Nephron progenitor cell (in vitro differentiated cells): ENCODE measurements at regions not wholly inside any gene's neighbourhood (a gene's known extent, or its start where the extent isn't known, plus 50 kb on each side); places are given as distances from the start of the nearest gene placed in this dataset.

Source experiments
- DNase-seq: peaks from one replicate; pipeline ENCODE4 v3.0.0; 2021
- H3K27ac Mint-ChIP-seq: 2 replicates; pipeline ENCODE4 v1.8.0; 2021; ENCODE audit warnings: mild to moderate bottlenecking, moderate library complexity, mixed read lengths
- H3K27me3 Mint-ChIP-seq: 2 replicates; pipeline ENCODE4 v1.8.0; 2021; ENCODE audit warnings: mild to moderate bottlenecking, low read depth, mixed read lengths; ENCODE audit not compliant: poor library complexity
- H3K36me3 Mint-ChIP-seq: 2 replicates; pipeline ENCODE4 v1.8.0; 2021; ENCODE audit warnings: low read depth, mixed read lengths
- H3K4me1 Mint-ChIP-seq: 2 replicates; pipeline ENCODE4 v1.8.0; 2021; ENCODE audit warnings: mixed read lengths
- H3K4me3 Mint-ChIP-seq: 2 replicates; pipeline ENCODE4 v1.8.0; 2021; ENCODE audit warnings: mild to moderate bottlenecking, moderate library complexity, mixed read lengths
- H3K9me3 Mint-ChIP-seq: 2 replicates; pipeline ENCODE4 v1.8.0; 2021; ENCODE audit warnings: mild to moderate bottlenecking, moderate library complexity, mixed read lengths
- TF ChIP-seq, protein P1 (sequence below): fragments of 200-600 bp; sonication (generic); IDR thresholded peaks from 2 replicates; pipeline ENCODE4 v1.5.0; 2021; ENCODE audit warnings: antibody characterized with exemption

GRCh38 chr16:6165330-6165979 is 1067.9 kb upstream of the EEF2KMT start:
- TF ChIP-seq, protein P1, sequence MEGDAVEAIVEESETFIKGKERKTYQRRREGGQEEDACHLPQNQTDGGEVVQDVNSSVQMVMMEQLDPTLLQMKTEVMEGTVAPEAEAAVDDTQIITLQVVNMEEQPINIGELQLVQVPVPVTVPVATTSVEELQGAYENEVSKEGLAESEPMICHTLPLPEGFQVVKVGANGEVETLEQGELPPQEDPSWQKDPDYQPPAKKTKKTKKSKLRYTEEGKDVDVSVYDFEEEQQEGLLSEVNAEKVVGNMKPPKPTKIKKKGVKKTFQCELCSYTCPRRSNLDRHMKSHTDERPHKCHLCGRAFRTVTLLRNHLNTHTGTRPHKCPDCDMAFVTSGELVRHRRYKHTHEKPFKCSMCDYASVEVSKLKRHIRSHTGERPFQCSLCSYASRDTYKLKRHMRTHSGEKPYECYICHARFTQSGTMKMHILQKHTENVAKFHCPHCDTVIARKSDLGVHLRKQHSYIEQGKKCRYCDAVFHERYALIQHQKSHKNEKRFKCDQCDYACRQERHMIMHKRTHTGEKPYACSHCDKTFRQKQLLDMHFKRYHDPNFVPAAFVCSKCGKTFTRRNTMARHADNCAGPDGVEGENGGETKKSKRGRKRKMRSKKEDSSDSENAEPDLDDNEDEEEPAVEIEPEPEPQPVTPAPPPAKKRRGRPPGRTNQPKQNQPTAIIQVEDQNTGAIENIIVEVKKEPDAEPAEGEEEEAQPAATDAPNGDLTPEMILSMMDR: peak; percentile 28
- DNase-seq: no peak
- no peak overlapping the region for H3K27ac Mint-ChIP-seq
- H3K36me3 Mint-ChIP-seq: no peaks in the 10 kb centered on the region
- H3K27me3 Mint-ChIP-seq: peaks cover 3% of the 10 kb centered on the region
- peaks cover 4% of the 10 kb centered on the region for H3K9me3 Mint-ChIP-seq
- H3K4me3 Mint-ChIP-seq: peak overlapping the region; percentile 0
- peaks cover 65% of the 10 kb centered on the region for H3K4me1 Mint-ChIP-seq

GRCh38 chr16:6160871-6161270 is 1063.3 kb upstream of the EEF2KMT start:
- Mint-ChIP-seq H3K27me3 (peaks cover 9% of the 10 kb centered on the region), H3K4me3 (no peak overlapping the region), H3K4me1 (peaks cover 46% of the 10 kb centered on the region), H3K27ac (peak overlapping the region; percentile 68), H3K9me3 (no peaks in the 10 kb centered on the region), H3K36me3 (no peaks in the 10 kb centered on the region)
- no peak for DNase-seq
- TF ChIP-seq, protein P1: no peak

DNA sequence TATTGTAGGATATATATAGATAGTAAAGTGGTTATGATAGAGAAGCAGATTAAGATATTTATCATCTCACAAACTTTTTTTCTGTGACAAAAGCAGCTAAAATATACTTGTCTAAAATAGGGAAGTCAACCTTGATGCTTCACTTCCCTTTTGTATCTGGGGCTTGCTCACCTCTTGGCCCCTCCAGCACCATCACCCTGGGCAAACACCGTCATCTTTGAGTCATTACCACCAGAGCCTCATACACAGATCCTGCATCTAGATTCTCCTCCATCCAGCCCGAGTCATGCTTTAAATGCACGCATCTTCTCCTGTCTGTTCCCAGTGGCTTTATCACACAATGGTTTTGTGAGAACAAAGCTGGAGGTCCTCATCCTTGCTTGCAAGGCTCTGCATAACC is 1062.7 kb upstream of the EEF2KMT start:
- Mint-ChIP-seq H3K36me3 (no peaks in the 10 kb centered on the region), H3K27ac (peak overlapping the region; percentile 68), H3K4me3 (no peak overlapping the region), H3K4me1 (peaks cover 46% of the 10 kb centered on the region), H3K27me3 (peaks cover 9% of the 10 kb centered on the region), H3K9me3 (no peaks in the 10 kb centered on the region)
- DNase-seq: no peak
- TF ChIP-seq, protein P1: no peak

DNA sequence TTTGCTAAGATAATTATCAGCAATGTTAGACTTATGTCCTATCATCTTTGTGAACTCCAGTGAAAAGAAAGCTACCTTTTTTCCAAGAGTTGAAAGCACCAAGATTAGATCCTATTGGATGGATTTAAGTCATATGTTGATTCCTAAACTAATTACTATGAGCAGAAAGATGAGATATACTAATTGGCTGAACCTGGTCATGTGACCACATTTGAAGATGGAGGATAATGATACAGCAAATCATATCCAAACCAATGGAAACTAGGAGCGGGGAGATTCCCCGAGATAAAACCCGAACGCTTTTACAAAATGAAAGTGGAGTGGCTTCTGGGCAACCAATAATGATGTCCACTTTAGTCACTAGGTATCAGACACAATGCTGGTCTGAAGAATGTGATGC is 1060.2 kb upstream of the EEF2KMT start:
- no peak overlapping the region for H3K4me3 Mint-ChIP-seq
- H3K9me3 Mint-ChIP-seq: no peaks in the 10 kb centered on the region
- TF ChIP-seq, protein P1: no peak
- H3K36me3 Mint-ChIP-seq: no peaks in the 10 kb centered on the region
- no peak overlapping the region for H3K27ac Mint-ChIP-seq
- no peak for DNase-seq
- H3K4me1 Mint-ChIP-seq: peaks cover 44% of the 10 kb centered on the region
- peaks cover 11% of the 10 kb centered on the region for H3K27me3 Mint-ChIP-seq

- peaks cover 9% of the 10 kb centered on the region for H3K27me3 Mint-ChIP-seq
- no peak overlapping the region for H3K4me3 Mint-ChIP-seq
- no peak for DNase-seq
- H3K36me3 Mint-ChIP-seq: no peaks in the 10 kb centered on the region
- TF ChIP-seq, protein P1: no peak
- no peak overlapping the region for H3K27ac Mint-ChIP-seq
- H3K9me3 Mint-ChIP-seq: no peaks in the 10 kb centered on the region
- peaks cover 32% of the 10 kb centered on the region for H3K4me1 Mint-ChIP-seq
Observed at GRCh38 chr16:6155271-6155670, 1057.7 kb upstream of the EEF2KMT start.

DNA sequence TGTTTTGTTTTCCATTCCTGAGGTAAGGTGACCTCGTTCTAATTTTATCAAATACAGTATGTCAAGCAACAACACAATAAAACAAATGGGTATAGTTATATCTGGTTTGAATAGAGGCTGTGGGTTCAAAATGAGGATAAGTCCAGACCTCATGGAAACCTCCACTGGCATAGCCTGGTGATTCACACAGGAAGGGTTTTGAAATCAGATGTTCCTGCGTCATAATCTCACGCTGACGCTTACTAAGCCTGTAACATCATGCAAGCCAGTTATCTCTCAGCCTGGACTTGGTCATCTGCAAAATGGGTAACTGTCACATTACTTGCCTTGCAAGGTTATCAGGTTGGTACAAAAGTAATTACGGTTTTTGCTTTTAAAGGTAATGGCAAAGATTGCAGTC is 1056.3 kb upstream of the EEF2KMT start:
- Mint-ChIP-seq H3K4me3 (no peak overlapping the region), H3K27ac (no peak overlapping the region), H3K4me1 (peaks cover 30% of the 10 kb centered on the region), H3K27me3 (peaks cover 5% of the 10 kb centered on the region), H3K36me3 (no peaks in the 10 kb centered on the region), H3K9me3 (no peaks in the 10 kb centered on the region)
- TF ChIP-seq, protein P1: no peak
- DNase-seq: no peak
